ENCODE measurements at regions not wholly inside any gene's neighbourhood (a gene's known extent, or its start where the extent isn't known, plus 50 kb on each side); places are given as distances from the start of the nearest gene placed in this dataset.

- no peaks in the 10 kb centered on the region for H4K20me1 ChIP-seq (ENCODE audit: insufficient read depth, low read length)
- H3K9me3 ChIP-seq (replicated peaks; ENCODE audit: insufficient read depth, low read length) = no peaks in the 10 kb centered on the region
- no peak overlapping the region for H3K4me2 ChIP-seq (ENCODE audit: low read depth, low read length)
- H2AFZ ChIP-seq (ENCODE audit: low read length) = no peak overlapping the region
- no peaks in the 10 kb centered on the region for H3K4me1 ChIP-seq (ENCODE audit: low read length)
- H3K27me3 ChIP-seq (replicated peaks; ENCODE audit: insufficient read depth, low read length) = no peaks in the 10 kb centered on the region
- H3K4me3 ChIP-seq (ENCODE audit: low read length) = no peak overlapping the region
- no peaks in the 10 kb centered on the region for H3K36me3 ChIP-seq (replicated peaks; ENCODE audit: insufficient read depth, low read length)
- no peaks in the 10 kb centered on the region for H3F3A ChIP-seq (ENCODE audit: insufficient read depth, low read length)
- TF ChIP-seq EZH2 (optimal IDR thresholded peaks at IDR 0.05; ENCODE audit: low read depth, low read length) = no peak
- TF ChIP-seq EZH2phosphoT487 (IDR thresholded peaks at IDR 0.05; ENCODE audit: low read length) = no peak
- no peak for TF ChIP-seq CTCF (IDR thresholded peaks at IDR 0.05; ENCODE audit: low read length)
- no peaks in the 10 kb centered on the region for H3K79me2 ChIP-seq (ENCODE audit: low read length)
- H3K9me2 ChIP-seq (replicated peaks; ENCODE audit: insufficient read depth, low read length) = no peaks in the 10 kb centered on the region
- DNase-seq = no peak
- H3K9ac ChIP-seq (ENCODE audit: low read length) = no peak overlapping the region
- H3K27ac ChIP-seq (ENCODE audit: low read length) = no peak overlapping the region
These were observed 143.6 kb upstream of the TMEM170B start for GRCh38 chr6:11393713-11394627.

DNA sequence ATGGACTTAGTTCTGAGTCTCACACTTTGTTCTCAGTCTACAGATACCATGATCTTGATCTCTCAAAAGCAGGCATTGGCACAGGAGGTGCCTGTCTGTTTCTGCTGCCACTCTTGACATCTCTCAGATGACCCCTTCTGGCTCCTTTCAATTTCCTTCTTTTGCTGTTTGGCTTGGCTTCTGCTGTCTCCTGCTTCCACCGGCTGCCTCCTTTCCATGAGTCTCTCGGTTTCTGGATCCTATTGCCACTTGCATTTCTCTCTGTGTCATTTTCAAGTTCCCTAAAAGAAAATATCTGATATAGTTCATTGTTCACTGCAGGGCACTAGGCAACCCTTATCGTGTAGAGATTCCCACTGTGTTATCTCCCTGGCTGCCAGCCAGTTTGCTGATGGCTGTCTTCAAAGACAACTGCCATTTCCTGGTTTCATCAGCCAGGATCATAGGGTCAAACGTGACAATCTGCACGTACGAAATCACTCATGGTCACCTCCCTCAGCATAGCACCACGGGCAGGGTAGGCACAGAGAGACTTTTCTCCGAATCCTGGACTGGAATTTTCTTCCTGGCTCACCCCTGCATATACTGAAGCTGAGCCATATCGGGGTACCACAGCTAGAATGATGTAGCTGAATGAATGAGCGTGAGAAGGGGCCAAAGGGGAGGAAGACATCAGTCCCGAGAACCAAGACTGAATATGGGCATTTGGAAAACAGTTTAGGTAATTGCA lies 144.6 kb upstream of the TMEM170B start:
- DNase-seq = no peak
- Histone ChIP-seq H3K27ac (ENCODE audit: low read length) (no peak overlapping the region), H3F3A (ENCODE audit: insufficient read depth, low read length) (no peaks in the 10 kb centered on the region), H3K4me3 (ENCODE audit: low read length) (no peak overlapping the region), H3K27me3 (replicated peaks; ENCODE audit: insufficient read depth, low read length) (no peaks in the 10 kb centered on the region), H3K79me2 (ENCODE audit: low read length) (no peaks in the 10 kb centered on the region), H2AFZ (ENCODE audit: low read length) (no peak overlapping the region), H3K9me2 (replicated peaks; ENCODE audit: insufficient read depth, low read length) (no peaks in the 10 kb centered on the region), H3K9me3 (replicated peaks; ENCODE audit: insufficient read depth, low read length) (no peaks in the 10 kb centered on the region), H3K4me1 (ENCODE audit: low read length) (no peaks in the 10 kb centered on the region), H3K4me2 (ENCODE audit: low read depth, low read length) (no peak overlapping the region), H4K20me1 (ENCODE audit: insufficient read depth, low read length) (no peaks in the 10 kb centered on the region), H3K36me3 (replicated peaks; ENCODE audit: insufficient read depth, low read length) (no peaks in the 10 kb centered on the region), H3K9ac (ENCODE audit: low read length) (no peak overlapping the region)
- TF ChIP-seq EZH2phosphoT487 (IDR thresholded peaks at IDR 0.05; ENCODE audit: low read length) = no peak
- no peak for TF ChIP-seq EZH2 (optimal IDR thresholded peaks at IDR 0.05; ENCODE audit: low read depth, low read length)
- TF ChIP-seq CTCF (IDR thresholded peaks at IDR 0.05; ENCODE audit: low read length) = no peak

DNA sequence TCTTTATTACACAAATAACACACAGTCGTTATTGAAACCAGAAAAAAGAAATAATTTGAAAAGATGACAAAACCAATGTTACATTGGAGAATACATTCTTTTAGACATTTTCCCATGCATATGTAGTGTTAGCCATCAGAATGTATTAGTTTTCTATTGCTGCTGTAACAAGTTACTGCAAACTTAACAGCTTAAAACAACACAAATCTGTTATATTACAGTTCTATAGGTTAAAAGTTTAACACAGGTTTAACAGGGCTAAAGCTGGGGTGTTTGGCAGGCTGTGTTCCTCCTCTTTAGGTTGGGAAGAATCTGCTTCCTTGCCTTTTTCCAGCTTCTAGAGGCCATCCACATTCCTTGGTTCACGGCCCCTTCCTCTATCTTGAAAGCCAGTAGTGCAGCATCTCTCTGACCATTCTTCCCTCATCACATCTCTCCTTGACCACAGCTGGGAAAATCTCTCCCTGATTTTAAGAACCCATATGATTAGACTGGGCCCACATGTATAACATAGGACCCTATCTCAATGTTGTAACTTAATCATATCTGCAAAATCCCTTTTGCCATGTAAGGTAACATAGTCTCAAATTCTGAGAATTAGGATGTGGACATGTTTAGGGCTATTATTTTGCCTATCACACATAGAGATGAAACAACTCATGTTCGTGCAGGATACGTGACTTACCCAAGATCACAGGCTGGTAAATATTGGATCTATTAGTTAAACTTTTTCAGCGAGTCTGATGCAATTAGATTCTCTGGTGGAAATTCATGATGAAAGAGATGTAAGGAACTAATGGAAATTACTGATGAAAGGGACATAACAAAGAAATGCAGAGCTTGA lies 145.4 kb upstream of the TMEM170B start:
- Histone ChIP-seq H3K9me3 (replicated peaks; ENCODE audit: insufficient read depth, low read length) (no peaks in the 10 kb centered on the region), H3F3A (ENCODE audit: insufficient read depth, low read length) (no peaks in the 10 kb centered on the region), H3K79me2 (ENCODE audit: low read length) (no peaks in the 10 kb centered on the region), H2AFZ (ENCODE audit: low read length) (no peak overlapping the region), H3K36me3 (replicated peaks; ENCODE audit: insufficient read depth, low read length) (no peaks in the 10 kb centered on the region), H3K4me3 (ENCODE audit: low read length) (no peak overlapping the region), H3K27ac (ENCODE audit: low read length) (no peak overlapping the region), H3K9ac (ENCODE audit: low read length) (no peak overlapping the region), H3K27me3 (replicated peaks; ENCODE audit: insufficient read depth, low read length) (no peaks in the 10 kb centered on the region), H3K9me2 (replicated peaks; ENCODE audit: insufficient read depth, low read length) (no peaks in the 10 kb centered on the region), H4K20me1 (ENCODE audit: insufficient read depth, low read length) (no peaks in the 10 kb centered on the region), H3K4me1 (ENCODE audit: low read length) (no peaks in the 10 kb centered on the region), H3K4me2 (ENCODE audit: low read depth, low read length) (no peak overlapping the region)
- no peak for TF ChIP-seq EZH2 (optimal IDR thresholded peaks at IDR 0.05; ENCODE audit: low read depth, low read length)
- TF ChIP-seq EZH2phosphoT487 (IDR thresholded peaks at IDR 0.05; ENCODE audit: low read length) = no peak
- DNase-seq = no peak
